ENCODE measurements at regions not wholly inside any gene's neighbourhood (a gene's known extent, or its start where the extent isn't known, plus 50 kb on each side); places are given as distances from the start of the nearest gene placed in this dataset.

GRCh38 chr9:7549249-7549648, 250.3 kb downstream of the DMAC1 start:
- no peak for TF ChIP-seq CTCF (IDR thresholded peaks at IDR 0.05)
- TF ChIP-seq REST (IDR thresholded peaks at IDR 0.05; ENCODE audit: low read depth, low read length): no peak
- TF ChIP-seq RAD21 (IDR thresholded peaks at IDR 0.05; ENCODE audit: low read length): no peak

All from SK-N-SH (cell line).